IPS-NIHi7 (cell line): ENCODE measurements at regions not wholly inside any gene's neighbourhood (a gene's known extent, or its start where the extent isn't known, plus 50 kb on each side); places are given as distances from the start of the nearest gene placed in this dataset.
"Not testable (repeated sequence)": the region's sequence is repeated elsewhere in the genome, so short reads cannot be mapped to it uniquely, and the experiment has no call there.

ENCODE experiments used
- DNase-seq: peaks from one replicate; pipeline ENCODE4 v3.0.0; 2012; ENCODE audit warnings: mixed read lengths; ENCODE audit errors: extremely low spot score

DNA sequence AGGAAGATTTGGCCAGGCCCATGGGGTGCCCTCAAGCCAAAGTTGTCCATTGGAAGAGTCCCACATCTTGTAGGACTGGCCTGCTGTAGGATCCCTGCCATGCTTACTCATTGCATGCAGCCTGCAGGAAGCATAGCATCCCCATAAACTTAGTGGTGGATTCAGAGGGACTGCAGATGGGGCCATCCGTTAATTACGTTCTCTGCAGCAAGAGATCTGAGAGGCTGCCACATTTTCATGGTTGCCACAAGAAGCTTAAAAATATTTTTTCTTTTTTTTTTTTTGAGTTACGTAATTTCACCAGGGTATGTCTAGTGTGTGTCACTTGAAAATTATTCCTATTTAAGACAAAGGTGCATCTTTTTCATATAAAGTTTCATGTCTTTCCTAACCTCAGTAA lies 329.7 kb upstream of the USP24 start:
- no peak for DNase-seq

DNA sequence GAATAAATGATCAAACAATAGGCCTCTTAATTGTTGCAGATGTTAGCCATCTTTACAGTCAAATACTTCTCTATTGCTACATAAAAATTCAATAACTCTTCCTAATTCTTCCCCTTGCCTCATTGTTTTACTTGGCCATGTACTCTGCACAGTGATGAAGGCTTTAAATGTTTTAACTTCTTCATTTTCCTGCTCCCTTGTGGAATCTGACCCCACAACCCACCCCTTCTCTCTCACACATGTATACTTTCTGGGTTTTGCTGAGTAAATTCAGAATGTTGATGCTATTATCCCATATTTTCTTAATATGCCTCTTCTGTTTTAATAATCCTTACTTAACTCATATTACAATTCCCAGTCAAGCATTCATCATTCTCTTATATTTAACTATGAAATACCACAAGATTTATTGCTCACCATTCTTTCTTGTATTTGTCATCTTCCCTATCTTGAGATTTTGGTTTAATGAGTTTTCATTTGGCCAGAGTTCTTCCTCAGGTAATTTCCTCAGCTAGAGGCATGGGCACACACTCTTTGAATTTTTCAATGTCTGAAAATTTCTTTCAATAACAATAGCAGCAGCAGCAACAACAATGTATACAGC lies 327.8 kb upstream of the USP24 start:
- DNase-seq, result no peak

DNA sequence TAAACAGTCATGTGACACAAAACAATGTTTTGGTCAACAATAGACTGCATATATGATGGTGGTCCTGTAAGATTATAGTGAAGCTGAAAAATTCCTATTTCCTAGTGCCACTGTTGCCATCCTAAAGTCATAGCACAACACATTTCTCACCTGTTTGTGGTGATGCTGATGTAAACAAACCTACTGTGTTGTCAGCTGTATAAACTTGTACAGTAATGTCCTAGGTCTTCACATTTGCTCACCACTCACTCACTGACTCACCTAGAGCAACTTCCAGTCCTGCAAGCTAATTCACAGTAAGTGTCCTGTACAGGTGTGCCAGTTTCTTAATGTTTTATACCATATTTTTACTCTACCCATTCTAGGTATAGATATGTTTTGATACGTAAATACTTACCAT lies 326.1 kb upstream of the USP24 start:
- no peak for DNase-seq

DNA sequence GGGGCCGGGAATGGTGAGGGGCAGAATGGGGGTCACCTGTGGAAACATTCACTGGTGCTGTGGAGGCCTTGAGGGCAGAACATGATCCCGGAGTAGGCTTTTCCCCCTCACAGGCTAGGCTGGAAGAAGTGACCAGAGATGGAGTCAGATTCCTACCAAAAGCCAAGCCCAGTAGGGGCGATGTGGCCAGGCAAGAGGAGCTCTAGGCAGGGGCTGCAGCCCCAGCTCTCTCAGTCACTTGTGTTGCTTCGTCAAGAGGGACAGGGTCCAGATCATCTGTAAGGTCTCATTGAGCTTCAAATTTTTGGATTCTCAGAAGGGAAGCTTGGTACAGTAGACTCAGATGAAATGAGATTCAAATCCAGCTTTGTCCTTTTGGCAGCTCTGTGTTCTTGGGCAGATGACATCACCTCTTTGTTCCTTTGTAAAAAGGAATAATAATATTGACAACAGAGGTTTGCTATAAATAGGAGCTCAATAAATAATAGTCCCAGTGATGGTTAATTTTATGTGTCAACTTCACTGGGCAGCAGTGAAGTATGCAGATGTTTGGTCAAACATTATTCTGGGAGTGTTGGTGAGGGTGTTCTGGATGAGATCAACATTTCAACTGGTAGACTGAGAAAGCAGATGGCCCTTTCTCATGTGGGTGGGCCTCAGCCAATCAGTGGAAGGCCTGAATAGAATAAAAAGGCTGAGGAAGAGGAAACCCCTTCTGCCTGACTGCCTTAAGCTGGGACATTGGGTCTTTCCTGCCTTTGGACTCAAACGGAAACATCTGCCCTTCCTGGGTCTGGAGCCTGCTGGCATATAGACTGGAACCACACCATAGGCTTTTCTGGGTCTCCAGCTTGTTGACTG lies 324.7 kb upstream of the USP24 start:
- DNase-seq, result no peak

DNA sequence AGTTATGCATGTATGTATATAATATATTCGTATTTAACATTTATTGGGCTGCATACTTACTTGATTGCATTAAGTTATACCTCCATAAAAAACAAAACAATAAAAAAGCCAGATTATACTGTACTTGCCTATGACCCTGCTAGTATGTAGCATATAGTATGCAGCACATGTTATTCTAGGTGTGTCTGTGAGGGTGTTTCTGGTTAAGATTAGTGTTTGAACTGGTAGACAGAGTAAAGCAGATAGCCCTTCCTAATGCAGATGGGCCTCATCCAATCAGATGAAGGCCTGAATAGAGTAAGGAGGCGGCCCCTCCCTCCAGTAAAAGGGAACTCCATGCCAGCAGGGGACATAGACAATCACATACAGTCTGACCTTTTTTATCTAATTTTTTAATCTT lies 323.3 kb upstream of the USP24 start:
- no peak for DNase-seq

DNA sequence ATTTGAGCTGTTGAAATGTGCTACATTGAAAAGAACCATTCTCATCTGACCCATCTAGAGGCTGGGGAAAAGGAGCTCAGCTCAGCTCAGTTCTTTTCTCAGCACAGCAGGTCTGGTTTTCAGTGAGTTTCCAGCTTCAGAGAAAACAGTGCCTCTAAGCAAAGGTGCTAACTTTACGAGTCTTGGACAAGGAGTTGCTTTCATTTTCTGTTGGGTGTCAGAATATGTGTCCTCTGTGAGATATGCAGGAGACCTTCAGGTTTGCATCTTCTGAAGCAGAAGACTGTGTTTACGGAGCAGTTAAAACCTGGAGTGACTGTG lies 321.3 kb upstream of the USP24 start:
- no peak for DNase-seq

DNA sequence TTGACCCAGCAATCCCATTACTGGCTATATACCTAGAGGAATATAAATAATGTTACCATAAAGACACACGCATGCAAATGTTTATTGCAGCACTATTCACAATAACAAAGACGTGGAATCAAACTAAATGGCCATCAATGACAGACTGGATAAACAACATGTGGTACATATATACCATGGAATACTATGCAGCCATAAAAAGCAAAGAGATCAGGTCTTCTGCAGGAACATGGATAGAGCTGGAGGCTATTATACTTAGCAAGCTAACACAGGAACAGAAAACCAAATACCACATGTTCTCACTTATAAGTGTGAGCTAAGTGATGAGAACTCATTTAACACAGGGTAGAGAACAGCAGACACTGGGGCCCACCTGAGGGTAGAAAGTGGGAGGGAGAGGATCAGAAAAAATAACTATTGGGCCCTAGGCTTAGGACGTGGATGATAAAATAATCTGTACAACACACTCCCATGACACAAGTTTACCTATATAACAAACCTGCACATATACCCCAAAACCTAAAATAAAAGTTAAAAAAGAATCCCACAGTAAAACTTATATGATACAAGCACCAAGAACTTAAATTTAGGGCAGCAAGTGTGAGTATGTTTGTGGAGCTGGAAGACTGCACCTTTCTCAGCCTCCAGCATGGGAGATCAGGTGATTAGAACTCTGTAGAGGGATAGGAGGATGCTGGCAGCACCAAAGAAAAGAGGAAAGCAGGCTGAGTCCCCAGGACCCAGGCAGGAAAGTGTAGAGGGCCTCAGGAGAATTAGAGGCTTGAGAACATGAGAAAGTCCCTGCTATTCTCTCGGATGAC lies 320.8 kb upstream of the USP24 start:
- no peak for DNase-seq

DNA sequence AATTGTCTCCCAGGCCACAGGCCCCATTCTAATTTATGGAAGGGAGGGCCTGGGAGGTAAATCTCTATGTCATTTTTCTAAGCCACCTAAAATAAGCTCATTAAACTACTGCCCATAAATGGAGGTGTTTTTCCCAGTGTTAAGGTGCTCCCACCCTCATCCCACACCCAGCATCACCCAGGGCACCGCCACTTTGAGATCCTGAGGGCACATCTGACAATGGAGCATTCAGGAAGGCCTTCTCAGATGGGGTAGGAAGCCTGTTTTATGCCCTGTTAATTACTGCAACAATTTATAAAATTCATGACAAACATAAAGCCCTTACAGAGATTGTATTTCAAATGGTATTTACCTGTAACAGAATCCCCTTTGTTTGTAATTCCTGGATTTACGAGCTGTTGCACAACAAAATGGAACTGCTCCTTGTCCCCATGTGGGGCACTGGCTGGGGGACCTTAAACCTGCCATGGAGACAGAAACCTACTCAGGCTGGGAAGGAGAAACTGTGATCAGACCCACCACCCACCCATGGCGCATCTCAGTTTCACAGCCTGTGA lies 319.5 kb upstream of the USP24 start:
- no peak for DNase-seq

DNA sequence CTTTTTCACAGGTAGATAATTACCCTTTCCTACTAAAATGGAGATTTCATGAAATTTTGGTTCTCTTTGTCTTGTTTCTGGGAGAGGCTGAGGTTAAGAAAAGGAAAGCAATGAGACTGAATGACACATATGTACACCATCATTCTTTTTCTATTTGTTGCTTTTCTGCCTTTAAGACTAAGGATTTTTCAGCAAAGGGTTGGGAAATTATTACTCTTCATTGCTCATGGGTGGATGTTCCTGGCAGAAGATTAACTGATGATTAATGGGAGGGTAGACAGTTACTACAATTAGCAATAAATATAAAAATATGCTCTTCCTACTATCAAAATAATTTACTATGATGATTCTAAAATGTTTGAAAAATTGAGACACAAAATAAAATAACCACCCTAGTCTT lies 316.5 kb upstream of the USP24 start:
- DNase-seq, result no peak

DNA sequence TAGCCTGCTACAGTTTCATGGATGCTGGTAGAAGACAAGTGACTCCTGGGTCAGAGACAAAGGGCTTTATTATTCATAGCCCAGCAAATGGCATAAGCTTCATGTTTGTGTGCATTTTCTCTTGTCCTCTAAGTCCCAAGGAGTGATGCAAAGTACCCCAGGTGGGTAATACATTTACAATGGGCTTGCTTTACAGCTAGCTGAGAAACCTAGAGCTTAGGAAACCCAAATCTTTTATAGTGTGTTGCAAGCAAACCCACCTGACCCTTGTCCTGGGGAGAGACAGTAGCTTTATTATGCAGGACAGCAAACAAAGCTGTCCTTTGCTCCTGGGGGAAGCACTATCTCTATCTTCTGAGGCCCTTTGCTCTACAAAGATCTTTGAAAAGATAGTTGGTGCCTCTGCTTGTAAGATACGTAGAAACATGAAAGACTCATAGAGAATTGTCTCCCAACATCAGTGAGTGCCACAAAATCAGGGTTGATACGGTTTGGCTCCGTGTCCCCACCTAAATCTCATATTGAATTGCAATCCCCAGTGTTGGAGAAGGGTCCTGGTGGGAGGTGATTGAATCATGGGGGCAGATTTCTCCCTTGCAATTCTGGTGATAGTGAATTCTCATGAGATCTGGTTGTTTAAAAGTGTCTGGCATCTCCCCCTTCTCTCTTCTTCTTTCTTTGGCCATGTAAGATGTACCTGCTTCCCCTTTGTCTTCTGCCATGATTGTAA lies 315.8 kb upstream of the USP24 start:
- no peak for DNase-seq

DNA sequence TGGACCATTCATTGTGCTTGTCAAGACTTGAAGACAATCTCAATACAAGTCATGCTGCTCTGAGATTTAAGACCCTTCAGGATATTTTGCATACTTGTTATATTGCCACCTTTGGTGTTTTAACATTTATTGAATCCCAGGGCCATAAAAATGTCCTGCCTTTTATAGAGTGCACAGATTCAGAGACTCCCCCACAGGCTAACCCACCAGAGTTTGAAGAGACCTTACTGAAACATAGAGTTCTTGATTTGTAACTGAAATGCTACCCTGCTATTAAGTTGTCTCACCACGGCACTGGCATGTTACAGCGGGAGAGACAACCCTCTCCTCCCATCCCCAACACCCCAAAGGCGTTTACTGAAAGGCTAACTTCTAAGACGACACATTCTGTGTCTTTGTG lies 313.9 kb upstream of the USP24 start:
- DNase-seq, result no peak

DNA sequence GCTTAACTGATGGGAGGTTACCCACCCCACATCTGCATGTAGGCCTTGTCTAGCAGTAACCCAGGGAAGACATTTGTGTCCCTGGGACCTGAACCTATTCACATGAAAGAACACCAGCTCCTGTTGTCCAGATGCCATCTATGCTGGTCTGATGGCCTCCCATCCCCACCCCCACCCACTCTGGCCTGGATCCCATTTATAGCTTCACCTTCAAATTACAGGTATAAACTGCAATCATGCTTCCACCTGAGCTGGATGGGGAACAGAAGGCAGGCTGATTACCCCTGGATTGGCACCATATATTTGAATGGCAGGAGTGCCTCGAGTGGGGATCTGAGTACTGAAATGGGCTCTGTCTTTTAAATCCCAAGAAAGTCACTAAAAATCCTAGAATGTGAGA lies 312.7 kb upstream of the USP24 start:
- no peak for DNase-seq

DNA sequence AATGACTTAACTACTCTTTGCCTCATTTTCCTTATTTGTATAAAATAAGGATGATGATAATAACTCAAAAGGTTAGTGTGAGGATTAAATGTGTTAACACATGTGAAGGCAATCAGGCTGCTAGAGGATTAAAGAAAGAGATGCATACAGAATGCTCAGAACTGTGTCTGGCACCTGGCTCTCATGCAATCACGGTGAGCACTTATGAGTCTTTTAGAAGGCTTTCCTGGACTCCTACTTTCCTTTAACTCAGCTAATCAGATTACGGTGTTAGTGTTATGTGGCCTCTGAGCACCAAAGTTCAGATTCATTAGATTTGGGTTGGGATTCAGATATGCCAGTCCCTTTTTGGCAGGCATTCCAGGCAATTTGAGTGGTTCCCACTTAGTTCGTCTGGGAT lies 311.6 kb upstream of the USP24 start:
- no peak for DNase-seq

DNA sequence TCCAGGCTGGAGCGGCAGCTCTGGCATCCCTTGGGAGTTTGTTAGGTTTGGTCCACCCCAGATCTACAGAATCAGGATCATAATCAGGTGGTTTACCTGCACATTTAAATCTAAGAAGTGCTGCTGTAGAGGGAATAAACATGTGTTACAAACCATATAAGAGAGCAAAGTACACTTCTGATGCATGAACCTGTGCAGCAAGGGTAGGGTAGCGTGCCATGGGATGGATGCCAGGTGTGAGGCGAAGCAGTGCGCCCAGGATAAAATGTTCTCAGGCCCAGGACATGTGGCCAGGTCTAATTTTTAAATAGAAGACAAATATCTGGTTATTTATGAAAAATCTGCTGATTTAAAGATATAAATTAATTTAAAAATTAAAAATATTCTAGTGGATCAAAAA lies 308.8 kb upstream of the USP24 start:
- DNase-seq, result no peak

DNA sequence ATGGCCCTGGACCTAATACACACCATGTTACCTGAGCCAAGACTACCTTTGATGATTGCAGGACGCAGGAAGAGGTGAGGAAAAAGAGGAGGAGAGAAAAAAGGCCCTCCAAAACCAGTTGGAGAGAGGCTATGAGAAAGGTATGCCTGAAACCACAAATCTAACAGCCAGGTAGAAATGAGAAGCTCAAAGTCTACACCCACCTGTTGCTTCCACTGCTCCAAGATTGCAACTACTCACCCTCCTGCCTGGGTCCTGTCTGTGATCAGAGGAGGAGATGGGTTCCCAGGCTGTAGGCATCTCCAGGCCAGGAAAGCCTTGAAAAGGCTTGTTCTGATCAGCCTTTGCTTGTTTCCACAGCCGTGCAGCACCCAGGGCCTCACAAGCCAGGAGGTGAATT lies 307.8 kb upstream of the USP24 start:
- no peak for DNase-seq

DNA sequence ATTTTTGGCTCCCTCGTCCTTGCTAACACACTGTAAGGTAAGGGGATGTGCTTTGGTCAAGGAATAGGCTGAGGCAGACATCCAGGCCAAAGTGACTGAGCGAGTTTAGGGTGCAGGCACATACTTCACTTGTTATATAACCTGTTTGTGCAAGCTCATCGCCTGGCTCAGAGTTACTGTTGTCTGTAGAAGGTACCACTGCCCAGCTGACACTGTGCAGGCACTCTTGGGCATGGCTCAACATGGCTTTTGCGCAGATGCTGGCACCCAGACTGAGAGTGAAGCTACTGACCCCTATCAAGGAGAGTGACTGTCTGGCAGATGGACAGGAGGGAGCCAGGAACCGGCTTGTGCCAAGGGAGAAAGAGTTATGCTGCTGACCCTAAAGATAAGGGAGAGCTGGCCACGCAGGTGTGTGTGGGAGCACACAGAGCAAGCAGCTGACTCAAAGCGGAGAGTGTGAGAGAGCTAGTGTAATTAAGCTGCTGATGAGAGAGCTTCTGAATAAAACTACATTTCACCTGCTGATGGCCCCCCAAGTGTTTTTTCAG lies 307.3 kb upstream of the USP24 start:
- DNase-seq, result no peak

DNA sequence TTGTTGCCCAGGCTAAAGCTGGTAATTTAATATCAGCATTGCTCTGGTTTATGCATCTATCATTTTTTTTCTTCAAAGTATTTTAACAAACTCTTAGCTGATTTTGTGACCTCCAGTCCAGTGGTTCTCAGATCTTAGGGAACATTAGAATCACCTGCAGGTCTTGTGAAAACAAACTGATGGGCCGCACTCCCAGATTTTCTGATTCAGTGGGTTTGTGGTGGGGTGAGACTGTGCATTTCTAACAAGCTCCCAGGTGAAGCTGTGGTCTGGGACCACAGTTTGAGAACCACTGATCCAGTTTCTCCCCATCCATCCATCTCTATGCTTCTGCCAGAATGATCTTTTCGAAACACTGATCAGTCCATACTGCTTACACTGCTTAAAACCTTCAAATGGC lies 305.7 kb upstream of the USP24 start:
- no peak for DNase-seq

DNA sequence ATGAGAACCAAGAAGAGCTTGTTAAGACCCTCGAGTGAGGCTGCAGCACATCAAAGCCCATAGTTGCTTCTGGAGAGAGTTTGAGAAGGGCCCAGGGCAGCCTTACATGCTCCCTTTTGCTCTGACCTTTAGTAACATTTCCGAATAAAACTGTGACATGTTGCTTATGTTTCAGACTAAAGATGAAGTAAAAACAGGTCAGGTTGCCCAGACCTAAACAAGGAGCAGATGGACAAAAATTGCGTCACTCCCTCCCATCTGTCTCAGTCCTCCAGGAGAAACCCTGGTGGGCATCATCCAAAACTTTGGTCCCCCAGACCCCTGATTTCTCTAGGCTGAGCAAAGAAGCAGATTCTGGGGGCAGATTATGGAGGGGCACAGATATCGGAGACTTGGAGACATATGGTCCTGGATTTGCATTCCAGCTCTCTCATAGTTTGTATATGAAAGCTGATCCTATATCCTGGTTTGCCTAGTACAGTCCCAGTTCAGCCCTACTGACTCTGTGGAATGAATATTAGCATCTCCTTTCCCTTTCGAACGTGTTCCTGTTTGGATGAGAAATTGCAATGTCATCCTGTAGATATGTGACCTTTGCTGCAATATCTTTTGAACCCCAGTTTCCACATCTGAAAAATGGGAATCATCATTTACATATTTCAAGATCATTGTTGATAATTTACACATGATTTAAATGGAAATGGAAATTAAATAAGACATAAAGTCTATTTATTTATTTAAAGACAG lies 304.9 kb upstream of the USP24 start:
- DNase-seq, result no peak

DNA sequence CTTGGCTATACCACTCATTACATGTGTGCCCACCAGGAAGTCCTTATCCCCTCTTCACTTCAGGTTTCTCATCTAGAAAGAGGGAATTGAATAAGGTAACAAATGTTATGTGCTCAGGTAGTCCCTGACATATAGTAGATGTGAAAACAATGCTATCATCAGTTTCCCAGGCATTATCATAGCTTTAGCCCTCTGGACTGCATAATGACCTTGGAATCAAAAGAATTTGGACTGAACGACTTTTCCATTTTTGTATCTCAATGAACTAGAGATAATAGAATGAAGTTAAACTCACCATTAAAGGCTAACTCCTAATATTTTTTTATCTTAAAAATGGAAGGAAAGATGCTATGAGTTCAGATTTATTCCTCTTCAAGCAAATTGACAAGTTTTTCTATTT lies 304.1 kb upstream of the USP24 start:
- DNase-seq, result no peak

DNA sequence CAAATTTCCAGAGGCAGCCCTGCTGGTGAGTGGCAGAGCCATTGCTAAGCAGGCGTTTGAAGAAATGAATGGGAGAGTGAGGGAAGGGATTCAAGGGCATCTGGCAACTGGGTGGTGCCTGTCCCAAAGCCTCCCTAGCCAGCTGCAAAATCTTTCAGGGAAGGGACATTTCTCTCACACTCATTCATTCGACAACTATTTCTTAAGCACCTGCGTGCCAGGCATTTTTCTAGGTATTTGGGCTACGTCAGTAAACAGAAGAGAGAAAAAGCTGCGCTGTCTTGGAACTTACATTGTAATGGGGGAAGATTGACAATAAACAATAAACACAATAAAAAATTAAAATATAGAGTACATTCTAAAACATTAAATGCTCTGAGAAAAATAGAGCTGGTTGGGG lies 301.9 kb upstream of the USP24 start:
- no peak for DNase-seq

DNA sequence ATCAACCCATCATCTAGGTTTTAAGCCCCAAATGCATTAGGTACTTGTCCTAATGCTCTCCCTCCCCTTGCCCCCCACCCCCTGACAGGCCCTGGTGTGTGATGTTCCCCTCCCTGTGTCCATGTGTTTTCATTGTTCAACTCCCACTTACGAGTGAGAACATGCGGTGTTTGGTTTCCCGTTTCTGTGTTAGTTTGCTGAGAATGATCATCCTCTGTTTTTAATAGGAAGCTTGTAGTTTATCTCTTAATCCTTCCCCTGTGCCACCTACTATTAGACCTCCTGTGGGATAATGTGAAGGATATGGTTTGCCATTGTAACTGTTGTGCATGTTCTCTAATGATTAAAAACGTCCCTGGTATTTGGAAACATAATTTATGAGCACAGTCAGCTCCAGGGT lies 299.4 kb upstream of the USP24 start:
- DNase-seq, result not testable (repeated sequence)
